ENCODE measurements at regions not wholly inside any gene's neighbourhood (a gene's known extent, or its start where the extent isn't known, plus 50 kb on each side); places are given as distances from the start of the nearest gene placed in this dataset.

- DNase-seq (ENCODE audit: low read depth) = no peak
- TF ChIP-seq CTCF (IDR thresholded peaks at IDR 0.05; ENCODE audit: insufficient read depth, low read depth, low read length) = no peak
- no peak overlapping the region for H3K4me3 ChIP-seq (ENCODE audit: low read depth, low read length)
Measured at GRCh38 chr15:96418146-96418545, 87.6 kb downstream of the NR2F2 start.

GRCh38 chr15:96421178-96421601 is 90.7 kb downstream of the NR2F2 start:
- DNase-seq (ENCODE audit: low read depth) = peak; percentile 57
- TF ChIP-seq CTCF (IDR thresholded peaks at IDR 0.05; ENCODE audit: insufficient read depth, low read depth, low read length) = no peak
- H3K4me3 ChIP-seq (ENCODE audit: low read depth, low read length) = no peak overlapping the region

- no peak overlapping the region for H3K4me3 ChIP-seq (ENCODE audit: low read depth, low read length)
- DNase-seq (ENCODE audit: low read depth) = no peak
- TF ChIP-seq CTCF (IDR thresholded peaks at IDR 0.05; ENCODE audit: insufficient read depth, low read depth, low read length) = no peak
Measured at GRCh38 chr15:96422125-96422524, 91.6 kb downstream of the NR2F2 start.

GRCh38 chr15:96424674-96425073 is 94.2 kb downstream of the NR2F2 start:
- no peak for DNase-seq (ENCODE audit: low read depth)
- no peak for TF ChIP-seq CTCF (IDR thresholded peaks at IDR 0.05; ENCODE audit: insufficient read depth, low read depth, low read length)
- H3K4me3 ChIP-seq (ENCODE audit: low read depth, low read length) = no peak overlapping the region

- TF ChIP-seq CTCF (IDR thresholded peaks at IDR 0.05; ENCODE audit: insufficient read depth, low read depth, low read length) = no peak
- DNase-seq (ENCODE audit: low read depth) = peak; percentile 82
- no peak overlapping the region for H3K4me3 ChIP-seq (ENCODE audit: low read depth, low read length)
Measured at GRCh38 chr15:96428742-96429141, 98.2 kb downstream of the NR2F2 start.

GRCh38 chr15:96431786-96432185 is 101.3 kb downstream of the NR2F2 start:
- no peak for TF ChIP-seq CTCF (IDR thresholded peaks at IDR 0.05; ENCODE audit: insufficient read depth, low read depth, low read length)
- H3K4me3 ChIP-seq (ENCODE audit: low read depth, low read length) = no peak overlapping the region
- no peak for DNase-seq (ENCODE audit: low read depth)

- no peak for DNase-seq (ENCODE audit: low read depth)
- no peak overlapping the region for H3K4me3 ChIP-seq (ENCODE audit: low read depth, low read length)
Measured at GRCh38 chr15:96435022-96435421, 104.5 kb downstream of the NR2F2 start.

More at GRCh38 chr15:96435022-96435421, 104.5 kb downstream of the NR2F2 start:
- no peak for TF ChIP-seq CTCF (IDR thresholded peaks at IDR 0.05; ENCODE audit: insufficient read depth, low read depth, low read length)

All from fibroblast of villous mesenchyme (primary cell).